Neuronal stem cell (in vitro differentiated cells): ENCODE measurements at regions not wholly inside any gene's neighbourhood (a gene's known extent, or its start where the extent isn't known, plus 50 kb on each side); places are given as distances from the start of the nearest gene placed in this dataset.

Source experiments
- DNase-seq: peaks from one replicate; pipeline ENCODE4 v3.0.0-alpha.2; 2013; ENCODE audit warnings: low spot score
- H2AFZ ChIP-seq: one replicate; pipeline ENCODE4 v1.6.1; 2013; ENCODE audit warnings: mild to moderate bottlenecking, low read length, inconsistent platforms
- H2AK5ac ChIP-seq: 2 replicates; pipeline ENCODE4 v1.6.1; 2013; ENCODE audit warnings: low read depth, mild to moderate bottlenecking, inconsistent platforms, low read length, moderate library complexity, mixed read lengths
- H2BK120ac ChIP-seq: 2 replicates; pipeline ENCODE4 v1.6.1; 2013; ENCODE audit warnings: low read depth, mild to moderate bottlenecking, inconsistent platforms, low read length, moderate library complexity, mixed read lengths
- H2BK12ac ChIP-seq: one replicate; pipeline ENCODE4 v1.6.1; 2013; ENCODE audit warnings: low read length, inconsistent platforms
- H2BK15ac ChIP-seq: 2 replicates; pipeline ENCODE4 v1.6.1; 2013; ENCODE audit warnings: mild to moderate bottlenecking, low read length, inconsistent platforms, mixed read lengths
- H2BK5ac ChIP-seq: one replicate; pipeline ENCODE4 v1.6.1; 2013; ENCODE audit warnings: inconsistent platforms, mild to moderate bottlenecking, low read length, moderate library complexity
- H3K14ac ChIP-seq: one replicate; pipeline ENCODE4 v1.6.1; 2013; ENCODE audit warnings: low read length, inconsistent platforms
- H3K18ac ChIP-seq: 2 replicates; pipeline ENCODE4 v1.6.1; 2013; ENCODE audit warnings: low read length, inconsistent platforms
- H3K23ac ChIP-seq: 2 replicates; pipeline ENCODE4 v1.6.1; 2013; ENCODE audit warnings: low read depth, mild to moderate bottlenecking, mixed read lengths, low read length, inconsistent platforms; ENCODE audit not compliant: poor library complexity
- H3K27ac ChIP-seq: replicated peaks from 3 replicates; pipeline ENCODE4 v1.5.1; 2013; ENCODE audit warnings: low read length, inconsistent platforms
- H3K27me3 ChIP-seq, 3 experiments: 2 replicates each; pipeline ENCODE4 v1.6.1; 2013; ENCODE audit warnings: low read length in 3 of 3, mild to moderate bottlenecking in 2 of 3, inconsistent platforms in 1 of 3, low read depth in 1 of 3, mixed read lengths in 1 of 3, moderate library complexity in 1 of 3; ENCODE audit not compliant: control insufficient read depth in 3 of 3, insufficient read depth in 3 of 3
- H3K36me3 ChIP-seq, 2 donors: replicated peaks in 1 of 2; 2 replicates each; pipeline ENCODE4 v1.6.1; 2013; ENCODE audit warnings: low read length in 2 of 2; ENCODE audit not compliant: control insufficient read depth in 2 of 2, insufficient read depth in 2 of 2
- H3K4ac ChIP-seq: 2 replicates; pipeline ENCODE4 v1.6.1; 2013; ENCODE audit warnings: inconsistent platforms, mild to moderate bottlenecking, low read length, moderate library complexity
- H3K4me1 ChIP-seq, 2 donors: 1 replicate in 1 of 2; 2 replicates in 1 of 2; pipeline ENCODE4 v1.6.1; 2013; ENCODE audit warnings: low read length in 2 of 2, low read depth in 1 of 2; ENCODE audit not compliant: control insufficient read depth in 2 of 2, insufficient read depth in 1 of 2
- H3K4me2 ChIP-seq: one replicate; pipeline ENCODE4 v1.6.1; 2013; ENCODE audit warnings: mild to moderate bottlenecking, low read length, inconsistent platforms; ENCODE audit not compliant: insufficient read depth, poor library complexity, severe bottlenecking
- H3K4me3 ChIP-seq, 2 donors: 2 replicates each; pipeline ENCODE4 v1.5.1; 2013; ENCODE audit warnings: low read length in 2 of 2, mild to moderate bottlenecking in 2 of 2, inconsistent platforms in 1 of 2, moderate library complexity in 1 of 2
- H3K79me1 ChIP-seq: one replicate; pipeline ENCODE4 v1.6.1; 2013; ENCODE audit warnings: low read depth, mild to moderate bottlenecking, inconsistent platforms, low read length, moderate library complexity
- H3K9ac ChIP-seq: one replicate; pipeline ENCODE4 v1.6.1; 2013; ENCODE audit warnings: mild to moderate bottlenecking, low read depth, low read length, inconsistent platforms; ENCODE audit not compliant: poor library complexity
- H3K9me3 ChIP-seq, 2 donors: replicated peaks in 1 of 2; 2 replicates each; pipeline versions ENCODE3 to v1.6.1; 2013; ENCODE audit warnings: low read length in 2 of 2, mild to moderate bottlenecking in 2 of 2, inconsistent platforms in 1 of 2, low read depth in 1 of 2, mixed read lengths in 1 of 2, moderate library complexity in 1 of 2; ENCODE audit not compliant: control insufficient read depth in 2 of 2, insufficient read depth in 1 of 2
- H4K8ac ChIP-seq: one replicate; pipeline ENCODE4 v1.6.1; 2013; ENCODE audit warnings: low read depth, mild to moderate bottlenecking, inconsistent platforms, low read length, moderate library complexity
- H4K91ac ChIP-seq: one replicate; pipeline ENCODE4 v1.6.1; 2013; ENCODE audit warnings: low read length, low read depth, mild to moderate bottlenecking, inconsistent platforms; ENCODE audit not compliant: poor library complexity
- WGBS, 2 donors: extraction: QIAGEN DNeasy Blood & Tissue Kit; methylation state at CpG; one replicate each; pipeline ENCODE4 v1.1.7; 2013; ENCODE audit warnings: missing lambda C conversion rate in 2 of 2, mixed read lengths in 1 of 2; ENCODE audit not compliant: insufficient read length in 2 of 2, insufficient replicate concordance in 1 of 2; ENCODE audit errors: extremely low coverage in 2 of 2; 5-methylcytosine and 5-hydroxymethylcytosine counted together

DNA sequence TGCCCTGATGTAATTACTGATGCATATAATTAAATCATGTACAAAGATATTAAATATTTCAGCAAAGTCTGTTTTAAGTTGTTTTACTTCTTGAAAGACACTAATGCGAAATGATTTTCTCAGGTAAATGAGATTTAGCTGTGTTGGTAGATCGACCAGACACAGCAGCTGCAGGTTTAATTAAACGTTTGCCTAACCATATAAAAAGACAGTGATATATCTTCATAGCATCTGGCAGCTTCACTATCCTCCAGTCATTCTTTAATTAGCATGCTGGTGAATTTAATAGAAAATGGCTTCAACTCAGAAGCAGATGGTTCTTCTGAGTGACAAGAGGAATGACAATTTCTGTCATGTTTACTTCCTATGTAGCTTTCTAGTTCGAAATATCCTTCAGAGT, 69.3 kb downstream of the NHLRC3 start:
- peaks cover 0 to 7% of the 10 kb centered on the region in 2 donors for H3K9me3 ChIP-seq
- WGBS, 2 donors: no CpG with 5 or more reads among the region's 4 CpGs
- H3K4me3 ChIP-seq: no peak overlapping the region

DNA sequence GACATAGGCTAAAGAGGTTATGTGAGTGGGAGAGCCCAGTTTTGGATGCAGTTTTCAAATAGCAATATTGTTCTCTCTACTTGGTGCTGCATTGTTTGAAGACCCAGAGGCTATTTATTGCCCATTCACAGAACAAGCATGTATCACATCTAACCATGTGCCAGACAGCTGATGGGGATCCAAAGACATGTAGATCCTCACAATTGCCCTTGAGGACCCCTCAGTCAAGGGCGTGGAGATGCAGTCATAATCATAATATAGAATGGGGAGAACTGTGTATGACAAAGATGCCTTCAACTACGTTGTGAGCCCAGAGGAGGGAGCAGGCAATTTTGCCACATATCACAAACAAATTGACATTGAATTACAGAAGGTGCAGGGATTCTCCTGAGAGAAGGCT, 70.5 kb downstream of the NHLRC3 start:
- Histone ChIP-seq H2BK12ac (no peak overlapping the region), H2BK5ac (no peak overlapping the region), H3K4me3 (no peak overlapping the region), H2AFZ (no peak overlapping the region), H3K9me3 (peaks cover 0 to 9% of the 10 kb centered on the region in 2 donors), H3K9ac (no peak overlapping the region), H3K14ac (no peak overlapping the region), H4K8ac (no peak overlapping the region), H3K4me2 (no peak overlapping the region), H3K18ac (no peak overlapping the region), H4K91ac (no peak overlapping the region), H2AK5ac (no peak overlapping the region), H2BK15ac (no peak overlapping the region), H2BK120ac (no peak overlapping the region), H3K36me3 (no peaks in the 10 kb centered on the region), H3K23ac (no peak overlapping the region), H3K4ac (no peak overlapping the region), H3K27ac (no peak overlapping the region), H3K79me1 (no peaks in the 10 kb centered on the region), H3K27me3 (no peaks in the 10 kb centered on the region), H3K4me1 (peaks cover 0 to 3% of the 10 kb centered on the region in 2 donors)
- no CpG with 5 or more reads among the region's 2 CpGs for WGBS, 2 donors
- no peak for DNase-seq

More for the DNA sequence above, 69.3 kb downstream of the NHLRC3 start:
- Histone ChIP-seq H3K4ac (no peak overlapping the region), H3K4me2 (no peak overlapping the region), H3K27me3 (no peaks in the 10 kb centered on the region), H3K23ac (no peak overlapping the region), H3K14ac (no peak overlapping the region), H3K27ac (no peak overlapping the region), H4K8ac (no peak overlapping the region), H3K9ac (no peak overlapping the region), H2AFZ (no peak overlapping the region), H3K36me3 (no peaks in the 10 kb centered on the region), H3K18ac (no peak overlapping the region), H2BK120ac (no peak overlapping the region), H2BK12ac (no peak overlapping the region), H3K79me1 (no peaks in the 10 kb centered on the region), H2BK5ac (no peak overlapping the region), H4K91ac (no peak overlapping the region), H3K4me1 (no peaks in the 10 kb centered on the region), H2AK5ac (no peak overlapping the region), H2BK15ac (no peak overlapping the region)
- no peak for DNase-seq

DNA sequence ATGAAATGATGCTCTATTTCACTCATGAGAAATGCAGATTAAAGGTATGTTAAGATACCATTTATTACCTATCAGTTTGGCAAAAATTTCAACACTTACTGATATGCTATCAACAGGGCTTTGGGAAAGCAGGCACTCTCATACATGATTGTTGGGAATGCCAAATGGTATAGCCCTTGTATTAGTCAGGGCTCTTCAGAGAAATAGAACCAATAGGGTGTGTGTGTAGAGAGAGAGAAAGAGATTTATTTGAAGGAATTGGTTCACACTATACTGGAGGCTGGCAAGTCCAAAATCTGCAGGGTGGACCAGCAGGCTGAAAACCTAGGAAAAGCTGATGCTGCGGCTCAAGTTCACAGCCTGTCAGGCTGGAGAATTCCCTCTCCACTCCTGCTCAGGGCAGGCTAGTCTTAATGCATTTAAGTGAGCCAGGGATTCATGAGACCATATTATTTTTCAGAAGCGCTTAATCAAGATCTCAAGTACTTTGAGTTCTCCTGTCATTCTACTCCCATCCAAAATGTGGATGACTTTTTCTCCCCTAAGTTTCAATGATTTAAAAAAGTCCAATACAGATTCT, 72.4 kb downstream of the NHLRC3 start:
- Histone ChIP-seq H3K4me2 (no peak overlapping the region), H2BK5ac (no peak overlapping the region), H3K4me1 (peaks cover 0 to 3% of the 10 kb centered on the region in 2 donors), H3K14ac (no peak overlapping the region), H2AFZ (no peak overlapping the region), H3K4ac (no peak overlapping the region), H2BK12ac (no peak overlapping the region), H4K91ac (no peak overlapping the region), H3K18ac (no peak overlapping the region), H3K79me1 (no peaks in the 10 kb centered on the region), H2BK120ac (no peak overlapping the region), H4K8ac (no peak overlapping the region), H2BK15ac (no peak overlapping the region), H3K27ac (no peak overlapping the region), H2AK5ac (no peak overlapping the region), H3K27me3 (no peaks in the 10 kb centered on the region), H3K9ac (no peak overlapping the region), H3K4me3 (no peak overlapping the region), H3K23ac (no peak overlapping the region), H3K9me3 (peaks cover 0 to 9% of the 10 kb centered on the region in 2 donors), H3K36me3 (no peaks in the 10 kb centered on the region)
- no CpG with 5 or more reads among the region's 2 CpGs for WGBS, 2 donors
- no peak for DNase-seq

DNA sequence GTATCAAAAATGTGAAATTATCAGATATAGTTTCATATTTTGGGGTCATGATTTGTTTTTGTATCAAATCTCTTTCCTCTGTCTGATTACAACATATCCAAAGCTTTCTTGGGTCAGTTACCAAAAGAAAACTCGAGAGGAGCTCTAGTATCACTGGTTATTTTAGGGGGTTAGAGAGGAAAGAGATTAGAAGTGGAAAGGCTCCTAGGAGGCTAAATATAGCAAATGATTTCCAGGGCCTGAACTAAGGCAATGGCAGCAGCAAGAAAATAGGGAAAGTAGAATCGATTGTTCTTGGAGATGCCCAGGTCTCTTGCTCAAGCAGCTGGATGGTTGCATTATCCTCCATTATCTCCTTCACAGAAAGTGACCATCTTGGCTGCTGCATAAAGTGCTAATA, 72.9 kb downstream of the NHLRC3 start:
- H2BK5ac ChIP-seq: no peak overlapping the region
- no CpG with 5 or more reads among the region's 2 CpGs for WGBS, 2 donors
- no peak overlapping the region for H4K8ac ChIP-seq
- H2AK5ac ChIP-seq: no peak overlapping the region
- H2BK12ac ChIP-seq: no peak overlapping the region
- H3K14ac ChIP-seq: no peak overlapping the region
- H3K4me3 ChIP-seq: no peak overlapping the region
- no peak overlapping the region for H3K27ac ChIP-seq
- H3K4me1 ChIP-seq: peaks cover 0 to 3% of the 10 kb centered on the region in 2 donors
- no peak overlapping the region for H3K18ac ChIP-seq
- no peak overlapping the region for H3K4ac ChIP-seq
- no peak overlapping the region for H2BK120ac ChIP-seq
- no peaks in the 10 kb centered on the region for H3K79me1 ChIP-seq
- no peak overlapping the region for H3K9ac ChIP-seq
- H3K23ac ChIP-seq: no peak overlapping the region
- H4K91ac ChIP-seq: no peak overlapping the region
- H3K36me3 ChIP-seq: no peaks in the 10 kb centered on the region
- no peak for DNase-seq
- H3K27me3 ChIP-seq: no peaks in the 10 kb centered on the region
- no peak overlapping the region for H3K4me2 ChIP-seq
- H2BK15ac ChIP-seq: no peak overlapping the region
- H3K9me3 ChIP-seq: peaks cover 0 to 9% of the 10 kb centered on the region in 2 donors
- H2AFZ ChIP-seq: no peak overlapping the region
